ENCODE measurements at regions not wholly inside any gene's neighbourhood (a gene's known extent, or its start where the extent isn't known, plus 50 kb on each side); places are given as distances from the start of the nearest gene placed in this dataset.
A peak's percentile ranks its signal among the peaks of the same experiment; 100 is the strongest.

GRCh38 chr6:15062516-15063252, 183.2 kb upstream of the JARID2 start (continued):
- TF ChIP-seq, protein P1, sequence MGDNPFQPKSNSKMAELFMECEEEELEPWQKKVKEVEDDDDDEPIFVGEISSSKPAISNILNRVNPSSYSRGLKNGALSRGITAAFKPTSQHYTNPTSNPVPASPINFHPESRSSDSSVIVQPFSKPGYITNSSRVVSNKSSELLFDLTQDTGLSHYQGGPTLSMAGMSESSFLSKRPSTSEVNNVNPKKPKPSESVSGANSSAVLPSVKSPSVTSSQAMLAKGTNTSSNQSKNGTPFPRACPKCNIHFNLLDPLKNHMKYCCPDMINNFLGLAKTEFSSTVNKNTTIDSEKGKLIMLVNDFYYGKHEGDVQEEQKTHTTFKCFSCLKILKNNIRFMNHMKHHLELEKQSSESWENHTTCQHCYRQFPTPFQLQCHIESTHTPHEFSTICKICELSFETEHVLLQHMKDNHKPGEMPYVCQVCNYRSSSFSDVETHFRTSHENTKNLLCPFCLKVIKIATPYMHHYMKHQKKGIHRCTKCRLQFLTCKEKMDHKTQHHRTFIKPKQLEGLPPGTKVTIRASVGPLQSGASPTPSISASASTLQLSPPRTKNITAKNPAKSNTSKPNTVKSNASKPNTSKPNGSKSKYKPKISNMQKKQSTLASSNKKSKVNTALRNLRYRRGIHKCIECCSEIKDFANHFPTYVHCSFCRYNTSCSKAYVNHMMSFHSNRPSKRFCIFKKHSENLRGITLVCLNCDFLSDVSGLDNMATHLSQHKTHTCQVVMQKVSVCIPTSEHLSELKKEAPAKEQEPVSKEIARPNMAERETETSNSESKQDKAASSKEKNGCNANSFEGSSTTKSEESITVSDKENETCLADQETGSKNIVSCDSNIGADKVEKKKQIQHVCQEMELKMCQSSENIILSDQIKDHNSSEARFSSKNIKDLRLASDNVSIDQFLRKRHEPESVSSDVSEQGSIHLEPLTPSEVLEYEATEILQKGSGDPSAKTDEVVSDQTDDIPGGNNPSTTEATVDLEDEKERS (tag by site-specific recombination; IDR thresholded peaks at IDR 0.05), result 0 out of 2 replicates have a peak, but pooled peaks have one; percentile 19
- TF ChIP-seq ZNF791 (tag by site-specific recombination; IDR thresholded peaks at IDR 0.05), result no peak
- no peak for TF ChIP-seq KLF9 (tag by site-specific recombination; IDR thresholded peaks at IDR 0.05; ENCODE audit: low read depth)
- no peak for TF ChIP-seq ZNF214 (tag by site-specific recombination; IDR thresholded peaks at IDR 0.05; ENCODE audit: borderline replicate concordance)
- 0 out of 2 replicates have a peak, but pooled peaks have one; percentile 51 for TF ChIP-seq ZNF362 (tag by site-specific recombination; IDR thresholded peaks at IDR 0.05)
- TF ChIP-seq ZNF398 (tag by site-specific recombination; IDR thresholded peaks at IDR 0.05), result no peak
- peak; percentile 52; the same call in 1 of the 2 replicates for TF ChIP-seq SP3 (tag by site-specific recombination; IDR thresholded peaks at IDR 0.05)
- TF ChIP-seq ZNF223 (tag by site-specific recombination; IDR thresholded peaks at IDR 0.05), result no peak
- TF ChIP-seq ZNF211 (tag by site-specific recombination; IDR thresholded peaks at IDR 0.05; ENCODE audit: low read depth), result no peak
- TF ChIP-seq WT1 (tag by site-specific recombination; IDR thresholded peaks at IDR 0.05), result no peak; the same call in 1 of the 2 replicates
- TF ChIP-seq ZNF677 (tag by site-specific recombination; IDR thresholded peaks at IDR 0.05), result no peak
- TF ChIP-seq ZNF449 (tag by site-specific recombination; IDR thresholded peaks at IDR 0.05), result no peak
- no peak for TF ChIP-seq ZNF274 (IDR thresholded peaks at IDR 0.05; ENCODE audit: low read length)
- TF ChIP-seq ZNF274 (tag by site-specific recombination; IDR thresholded peaks at IDR 0.05; ENCODE audit: borderline replicate concordance), result no peak
- TF ChIP-seq SCRT1 (tag by site-specific recombination; IDR thresholded peaks at IDR 0.05; ENCODE audit: borderline replicate concordance), result no peak
- no peak for TF ChIP-seq ZNF610 (tag by site-specific recombination; IDR thresholded peaks at IDR 0.05; ENCODE audit: borderline replicate concordance)
- no peak for TF ChIP-seq HOXC10 (CRISPR knock-in tag; IDR thresholded peaks at IDR 0.05)
- TF ChIP-seq, protein P2, sequence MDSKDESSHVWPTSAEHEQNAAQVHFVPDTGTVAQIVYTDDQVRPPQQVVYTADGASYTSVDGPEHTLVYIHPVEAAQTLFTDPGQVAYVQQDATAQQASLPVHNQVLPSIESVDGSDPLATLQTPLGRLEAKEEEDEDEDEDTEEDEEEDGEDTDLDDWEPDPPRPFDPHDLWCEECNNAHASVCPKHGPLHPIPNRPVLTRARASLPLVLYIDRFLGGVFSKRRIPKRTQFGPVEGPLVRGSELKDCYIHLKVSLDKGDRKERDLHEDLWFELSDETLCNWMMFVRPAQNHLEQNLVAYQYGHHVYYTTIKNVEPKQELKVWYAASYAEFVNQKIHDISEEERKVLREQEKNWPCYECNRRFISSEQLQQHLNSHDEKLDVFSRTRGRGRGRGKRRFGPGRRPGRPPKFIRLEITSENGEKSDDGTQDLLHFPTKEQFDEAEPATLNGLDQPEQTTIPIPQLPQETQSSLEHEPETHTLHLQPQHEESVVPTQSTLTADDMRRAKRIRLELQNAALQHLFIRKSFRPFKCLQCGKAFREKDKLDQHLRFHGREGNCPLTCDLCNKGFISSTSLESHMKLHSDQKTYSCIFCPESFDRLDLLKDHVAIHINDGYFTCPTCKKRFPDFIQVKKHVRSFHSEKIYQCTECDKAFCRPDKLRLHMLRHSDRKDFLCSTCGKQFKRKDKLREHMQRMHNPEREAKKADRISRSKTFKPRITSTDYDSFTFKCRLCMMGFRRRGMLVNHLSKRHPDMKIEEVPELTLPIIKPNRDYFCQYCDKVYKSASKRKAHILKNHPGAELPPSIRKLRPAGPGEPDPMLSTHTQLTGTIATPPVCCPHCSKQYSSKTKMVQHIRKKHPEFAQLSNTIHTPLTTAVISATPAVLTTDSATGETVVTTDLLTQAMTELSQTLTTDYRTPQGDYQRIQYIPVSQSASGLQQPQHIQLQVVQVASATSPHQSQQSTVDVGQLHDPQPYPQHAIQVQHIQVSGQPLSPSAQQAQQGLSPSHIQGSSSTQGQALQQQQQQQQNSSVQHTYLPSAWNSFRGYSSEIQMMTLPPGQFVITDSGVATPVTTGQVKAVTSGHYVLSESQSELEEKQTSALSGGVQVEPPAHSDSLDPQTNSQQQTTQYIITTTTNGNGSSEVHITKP (tag by site-specific recombination; IDR thresholded peaks at IDR 0.05), result peak; percentile 93
- peak; percentile 68; the same call in 1 of the 2 replicates for TF ChIP-seq ZNF184 (tag by site-specific recombination; IDR thresholded peaks at IDR 0.05)
- no peak for TF ChIP-seq ZNF521 (tag by site-specific recombination; IDR thresholded peaks at IDR 0.05)
- peak; percentile 85 for TF ChIP-seq KLF8 (tag by site-specific recombination; IDR thresholded peaks at IDR 0.05)
- no peak for TF ChIP-seq ZNF768 (tag by site-specific recombination; IDR thresholded peaks at IDR 0.05)
- TF ChIP-seq ZFP3 (tag by site-specific recombination; IDR thresholded peaks at IDR 0.05; ENCODE audit: low read depth), result no peak
- no peak for TF ChIP-seq ZNF146 (tag by site-specific recombination; IDR thresholded peaks at IDR 0.05)
- no peak for TF ChIP-seq ZNF777 (tag by site-specific recombination; IDR thresholded peaks at IDR 0.05; ENCODE audit: borderline replicate concordance)
- no peak for TF ChIP-seq ELK4 (IDR thresholded peaks at IDR 0.05; ENCODE audit: borderline replicate concordance, low read depth, low read length)
- no peak for TF ChIP-seq ZNF529 (tag by site-specific recombination; IDR thresholded peaks at IDR 0.05; ENCODE audit: insufficient replicate concordance)
